SK-N-MC (cell line): ENCODE measurements at regions not wholly inside any gene's neighbourhood (a gene's known extent, or its start where the extent isn't known, plus 50 kb on each side); places are given as distances from the start of the nearest gene placed in this dataset.

Experiments used
- EZH2 ChIP-seq: fragments of 200-600 bp; sonication (generic); IDR thresholded peaks from one replicate; pipeline ENCODE4 v1.6.1; 2017; ENCODE audit warnings: antibody characterized with exemption
- POLR2AphosphoS5 ChIP-seq: IDR thresholded peaks from 2 replicates; pipeline ENCODE4 v1.6.1; 2012; ENCODE audit warnings: mild to moderate bottlenecking, low read depth, low read length, borderline replicate concordance

DNA sequence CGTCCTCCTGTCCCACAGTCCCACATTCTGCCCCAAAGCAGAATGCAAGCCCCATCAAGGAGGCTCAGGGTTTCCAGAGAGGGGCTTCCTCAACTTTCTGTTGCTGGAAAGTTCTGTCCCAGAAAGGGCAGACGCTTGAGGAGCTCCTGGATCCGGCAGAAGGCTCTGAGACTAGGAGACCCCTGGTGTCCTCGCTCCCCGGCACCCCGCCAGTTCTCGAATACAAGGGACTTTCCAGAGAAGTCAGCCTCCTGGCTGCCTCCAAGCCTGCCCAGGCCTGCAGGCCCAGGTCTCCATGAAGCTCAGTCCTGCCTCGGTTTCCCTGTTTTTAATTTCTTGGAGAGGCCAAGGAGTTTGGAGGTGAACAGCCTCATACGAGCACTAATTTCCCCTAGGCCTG lies 150.4 kb downstream of the CEBPB start:
- TF ChIP-seq POLR2AphosphoS5 (no peak), EZH2 (no peak)
